Left cardiac atrium (tissue), 4 donors: ENCODE measurements at regions not wholly inside any gene's neighbourhood (a gene's known extent, or its start where the extent isn't known, plus 50 kb on each side); places are given as distances from the start of the nearest gene placed in this dataset.
"Not testable (repeated sequence)": the region's sequence is repeated elsewhere in the genome, so short reads cannot be mapped to it uniquely, and the experiment has no call there.

Experiments
- ATAC-seq, 2 donors: fragments of 200-7000 bp; cut with Tn5 transposase; one replicate each; pipeline ENCODE4 v1.9.1; 2020; ENCODE audit warnings: mild to moderate bottlenecking in 2 of 2, moderate library complexity in 2 of 2
- DNase-seq: peaks from one replicate; pipeline ENCODE4 v3.0.0-alpha.2; 2020
- intact Hi-C, 2 donors: fragments of 100-400 bp; cut with DNase I; formaldehyde crosslinking; loops; one replicate each; pipeline versions ENCODE4 v1.14.1 to v1.15.1; 2022 to 2023
- donor health status: DM: no; HTN: yes; CAD: no.
- donor health status: DM: no; HTN: yes; CAD: no; lungs with severe emphysema.
- donor health status: DM: yes; HTN: yes; CAD: no.
- donor health status: Dilated cardiomyopathy.

DNA sequence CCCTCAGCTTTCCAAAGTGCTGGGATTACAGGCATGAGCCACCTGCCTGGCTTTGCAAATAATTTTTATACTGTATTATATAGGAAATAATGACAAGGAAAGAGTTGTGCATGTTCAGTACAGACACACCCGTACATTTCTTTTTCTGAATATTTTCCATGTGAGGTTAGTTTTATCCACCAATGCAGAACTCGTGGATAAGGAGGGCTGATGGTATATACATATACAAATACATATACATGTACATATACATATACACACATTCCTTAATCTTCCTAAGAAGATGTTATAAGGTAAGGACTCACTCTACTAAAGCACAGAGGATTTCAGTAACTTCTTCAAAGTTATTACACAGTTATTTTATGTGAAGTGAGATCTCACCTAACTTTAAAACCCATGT lies 925.8 kb downstream of the C4orf33 start:
- DNase-seq: no peak
- ATAC-seq: no peak
- intact Hi-C loops: no loop called here

DNA sequence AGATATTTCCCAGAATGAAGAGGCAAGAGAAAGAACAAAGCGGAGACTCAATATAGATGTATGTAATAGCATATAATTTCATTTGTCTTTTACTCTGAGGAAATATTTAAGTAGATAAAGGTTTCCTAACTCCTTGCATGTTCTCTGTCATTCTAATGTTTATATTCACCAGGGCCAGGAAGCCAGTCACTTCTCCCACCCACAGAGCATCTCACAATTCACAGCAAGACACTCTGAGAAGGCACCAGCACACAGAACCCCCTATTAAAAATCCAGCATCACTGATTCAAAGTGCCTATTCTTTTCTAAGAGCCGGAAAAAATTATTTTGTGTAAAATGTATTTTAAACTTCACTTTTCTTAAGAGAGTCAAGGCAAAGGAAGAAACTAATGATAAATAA lies 927.1 kb downstream of the C4orf33 start:
- ATAC-seq (no peak), DNase-seq (no peak)
- intact Hi-C loops: no loop called here

DNA sequence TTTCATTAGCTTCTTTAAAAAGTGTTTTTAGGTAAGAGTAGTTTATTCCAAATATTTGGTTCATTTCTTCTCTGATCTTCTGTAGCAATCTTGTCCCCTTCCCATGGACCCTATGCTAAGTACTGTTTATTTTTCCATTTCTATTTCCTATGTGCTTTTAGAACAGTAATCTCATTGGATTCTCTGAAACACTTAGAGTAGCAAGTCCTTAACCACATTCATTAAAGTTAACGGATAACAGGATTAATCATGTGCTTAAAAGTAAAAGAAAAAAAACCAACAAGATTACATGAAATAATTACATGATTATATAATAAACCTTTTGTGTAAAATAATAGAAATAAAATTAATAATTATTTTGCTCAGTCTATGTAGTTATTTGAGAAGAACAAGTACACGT lies 929.7 kb downstream of the C4orf33 start:
- ATAC-seq (no peak), DNase-seq (no peak)
- intact Hi-C loops: no loop called here

DNA sequence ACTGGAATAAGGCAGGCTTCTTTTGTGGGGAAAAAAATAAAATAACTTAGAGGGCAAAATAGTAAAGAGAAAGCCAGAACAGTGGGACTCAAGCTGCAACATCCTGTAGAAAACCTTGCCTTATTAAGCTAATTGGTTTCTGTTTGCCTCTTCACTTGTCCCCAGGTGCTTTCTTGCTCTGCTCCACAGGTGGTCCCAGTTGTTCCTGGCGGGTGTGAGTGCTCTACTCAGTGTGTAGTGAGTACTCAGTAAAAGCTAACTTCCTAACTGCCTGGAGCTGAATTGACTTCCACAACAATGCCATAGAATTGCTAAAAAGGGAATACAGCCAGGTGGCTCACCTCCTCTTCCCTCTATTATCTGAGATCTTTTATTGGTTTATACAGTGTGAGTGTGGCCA lies 930.2 kb downstream of the C4orf33 start:
- no peak for DNase-seq
- intact Hi-C loops: no loop called here
- ATAC-seq: no peak

DNA sequence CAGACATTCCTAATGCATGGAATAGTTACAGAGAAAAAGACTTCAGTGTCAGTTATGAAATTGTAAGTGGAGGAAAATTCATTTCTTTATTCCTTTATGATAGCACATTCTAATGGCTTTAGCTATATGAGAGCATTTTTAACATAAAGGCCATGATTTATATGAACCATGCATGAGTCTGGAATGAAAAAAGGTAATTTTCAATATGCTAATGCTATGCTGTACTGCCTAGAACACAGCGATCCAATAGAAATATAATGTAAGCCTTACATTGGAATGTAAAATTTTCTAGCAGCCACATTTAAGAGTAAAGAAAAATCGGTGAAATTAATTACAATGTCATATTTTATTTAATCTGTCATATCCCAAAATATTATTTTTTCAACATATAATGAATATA lies 932.0 kb downstream of the C4orf33 start:
- intact Hi-C loops: no loop called here
- ATAC-seq: no peak
- DNase-seq: no peak

DNA sequence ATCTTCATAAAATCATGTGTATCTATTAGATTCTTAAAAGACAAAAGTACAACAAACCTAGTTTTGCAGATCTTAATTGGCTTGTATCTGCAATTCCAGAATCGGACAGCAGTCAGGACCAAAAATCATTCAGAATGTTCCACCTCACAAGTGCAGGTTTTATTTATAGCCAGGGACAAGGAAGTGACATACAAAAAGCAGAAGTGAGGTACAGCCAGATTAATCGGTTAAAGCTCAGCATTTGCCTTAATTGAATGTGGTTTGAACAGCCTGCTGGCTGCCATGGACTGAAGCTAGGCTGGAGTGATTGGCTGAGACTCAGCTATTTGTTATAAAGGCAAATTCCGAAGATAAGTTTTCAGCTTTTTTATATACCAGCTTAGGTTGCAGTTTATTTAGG lies 932.6 kb downstream of the C4orf33 start:
- ATAC-seq (peak in 1 of 2 donors; percentile 59), DNase-seq (no peak)
- intact Hi-C loops: no loop called here

DNA sequence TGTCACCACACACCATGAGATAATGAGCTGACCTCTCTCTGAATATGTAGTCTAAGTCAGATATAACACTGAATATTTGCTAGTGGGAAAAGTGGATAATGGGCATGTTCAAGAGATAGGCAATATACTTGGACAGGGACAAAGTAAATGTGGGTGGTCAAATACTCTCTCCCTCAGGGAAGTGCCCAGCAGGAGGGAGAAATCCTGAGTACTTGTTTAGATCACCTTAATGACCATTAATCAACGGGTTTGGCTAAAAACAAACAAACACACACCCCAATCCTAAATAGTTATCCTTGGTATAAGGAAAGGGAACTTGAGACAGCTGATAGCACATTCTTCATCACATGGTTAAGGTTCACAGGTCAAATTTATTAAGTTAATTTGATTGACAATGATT lies 933.5 kb downstream of the C4orf33 start:
- intact Hi-C loops: no loop called here
- ATAC-seq: no peak
- DNase-seq: no peak

DNA sequence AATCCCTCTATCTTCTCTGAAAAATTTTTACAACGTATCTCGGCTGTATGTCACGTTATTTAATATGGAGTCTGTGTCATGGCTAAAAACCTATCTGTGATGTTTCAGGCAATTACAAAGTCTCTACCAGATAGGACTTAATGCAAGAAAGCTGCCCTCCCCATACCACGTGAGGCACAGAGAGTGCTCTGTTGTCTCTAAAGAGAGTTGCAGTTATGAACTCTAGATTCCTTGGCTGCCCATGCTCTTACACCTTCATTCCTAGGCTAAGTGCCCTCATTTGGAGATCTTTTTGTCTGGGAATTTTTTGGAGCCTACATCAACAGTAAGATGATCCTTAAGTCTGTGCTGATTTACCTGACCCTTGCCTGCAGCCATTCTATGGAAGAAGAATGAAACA lies 935.9 kb downstream of the C4orf33 start:
- DNase-seq (no peak), ATAC-seq (no peak)
- intact Hi-C loops: no loop called here

DNA sequence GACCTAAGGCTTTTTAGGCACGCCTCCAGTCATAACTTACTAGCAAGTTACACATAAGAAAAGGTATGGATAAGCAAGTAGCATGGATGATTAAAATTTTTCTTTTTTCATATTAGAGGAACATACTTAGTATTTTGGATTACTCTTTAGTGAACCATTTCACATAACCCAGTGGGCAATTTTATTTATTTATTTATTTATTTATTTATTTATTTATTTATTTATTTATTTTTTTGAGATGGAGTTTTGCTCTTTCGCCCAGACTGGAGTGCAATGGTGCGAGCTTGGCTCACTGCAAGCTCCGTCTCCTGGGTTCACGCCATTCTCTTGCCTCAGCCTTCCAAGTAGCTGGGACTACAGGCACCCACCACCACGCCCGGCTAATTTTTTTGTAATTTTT lies 937.7 kb downstream of the C4orf33 start:
- DNase-seq, ATAC-seq, intact Hi-C loops: not testable (repeated sequence)

DNA sequence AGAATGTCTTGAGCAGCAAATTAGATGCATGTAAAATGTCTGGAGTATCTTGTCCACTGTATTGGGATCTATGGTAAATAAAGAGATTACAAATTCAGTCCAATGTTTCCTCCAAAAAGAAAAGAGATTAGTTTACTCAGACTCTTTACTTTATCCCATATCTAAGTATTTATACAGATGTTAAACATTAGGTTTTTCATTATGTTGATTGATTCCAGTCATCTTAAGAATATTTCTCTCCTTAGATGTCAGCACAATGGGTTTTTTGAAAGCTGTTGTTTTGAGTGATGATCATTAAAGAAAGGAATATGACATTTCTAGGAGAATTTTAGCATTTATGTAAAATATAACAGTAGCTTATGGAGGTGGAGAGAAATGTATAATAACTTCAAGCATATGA lies 938.9 kb downstream of the C4orf33 start:
- intact Hi-C loops: no loop called here
- ATAC-seq (no peak), DNase-seq (no peak)

DNA sequence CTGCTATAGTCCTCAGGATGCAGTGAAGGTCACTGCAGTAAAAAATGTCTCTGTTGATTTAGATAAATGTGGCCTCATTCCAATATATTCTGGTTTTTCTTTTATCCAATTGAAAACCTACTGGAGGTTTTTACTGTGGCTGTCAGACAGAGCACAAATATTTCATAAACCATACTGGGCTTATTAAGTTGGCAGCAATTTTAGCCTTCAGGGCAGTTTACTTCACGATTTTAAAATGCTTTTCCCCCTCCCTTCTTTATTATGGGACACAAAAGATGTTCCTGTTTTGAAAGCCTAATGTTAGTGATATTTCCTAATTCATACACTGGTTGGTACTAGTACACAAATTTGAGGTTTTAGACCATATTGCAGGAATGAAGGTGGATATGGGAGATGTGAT lies 939.4 kb downstream of the C4orf33 start:
- DNase-seq (no peak), ATAC-seq (no peak)
- intact Hi-C loops: no loop called here

DNA sequence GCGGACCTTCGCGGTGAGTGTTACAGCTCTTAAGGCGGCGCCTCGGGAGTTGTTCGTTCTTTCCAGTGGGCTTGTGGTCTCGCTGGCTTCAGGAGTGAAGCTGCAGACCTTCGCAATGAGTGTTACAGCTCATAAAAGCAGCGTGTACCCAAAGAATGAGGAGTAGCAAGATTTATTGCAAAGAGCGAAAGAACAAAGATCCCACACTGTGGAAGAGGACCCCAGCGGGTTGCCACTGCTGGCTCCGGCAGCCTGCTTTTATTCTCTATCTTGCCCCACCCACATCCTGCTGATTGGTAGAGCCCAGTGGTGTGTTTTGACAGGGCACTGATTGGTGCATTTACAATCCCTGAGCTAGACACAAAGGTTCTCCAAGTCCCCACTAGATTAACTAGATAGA lies 941.9 kb downstream of the C4orf33 start:
- ATAC-seq, intact Hi-C loops, DNase-seq: not testable (repeated sequence)

DNA sequence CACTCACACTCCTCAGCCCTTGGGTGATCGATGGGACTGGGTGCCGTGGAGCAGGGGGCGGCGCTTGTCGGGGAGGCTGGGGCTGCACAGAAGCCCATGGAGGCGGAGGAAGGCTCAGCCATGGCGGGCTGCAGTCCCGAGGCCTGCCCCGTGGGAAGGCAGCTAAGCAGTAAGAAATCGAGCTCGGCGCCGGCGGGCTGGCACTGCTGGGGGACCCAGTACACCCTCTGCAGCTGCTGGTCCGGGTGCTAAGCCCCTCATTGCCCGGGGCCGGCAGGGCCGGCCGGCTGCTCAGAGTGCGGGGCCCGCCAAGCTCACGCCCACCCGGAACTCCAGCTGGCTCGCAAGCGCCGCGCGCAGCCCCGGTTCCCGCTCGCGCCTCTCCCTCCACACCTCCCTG lies 942.6 kb downstream of the C4orf33 start:
- ATAC-seq, DNase-seq: not testable (repeated sequence)

DNA sequence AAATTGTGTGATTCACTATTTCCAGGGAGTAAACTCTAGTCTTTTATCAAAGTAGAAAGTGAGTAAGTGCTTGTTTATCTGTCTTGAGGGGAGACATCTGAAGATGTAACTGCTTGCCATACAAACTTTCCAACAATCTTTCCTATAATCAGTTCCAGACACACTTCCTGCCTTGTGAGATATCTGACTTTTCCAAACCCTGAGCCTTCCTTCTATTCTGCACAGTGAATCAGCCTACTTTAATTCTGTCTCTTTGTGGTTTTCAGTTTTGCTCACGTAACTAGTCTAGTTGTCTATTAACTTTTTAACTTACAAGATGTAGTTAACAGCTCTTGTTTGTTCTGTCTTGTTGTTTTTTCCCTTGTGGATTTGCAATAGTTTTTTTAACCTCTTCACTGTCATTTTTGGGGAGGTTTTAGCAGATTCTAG lies 947.8 kb downstream of the C4orf33 start:
- ATAC-seq (no peak), DNase-seq (no peak)
- intact Hi-C loops: no loop called here

More for the DNA sequence above, 942.6 kb downstream of the C4orf33 start:
- intact Hi-C loops: not testable (repeated sequence)

DNA sequence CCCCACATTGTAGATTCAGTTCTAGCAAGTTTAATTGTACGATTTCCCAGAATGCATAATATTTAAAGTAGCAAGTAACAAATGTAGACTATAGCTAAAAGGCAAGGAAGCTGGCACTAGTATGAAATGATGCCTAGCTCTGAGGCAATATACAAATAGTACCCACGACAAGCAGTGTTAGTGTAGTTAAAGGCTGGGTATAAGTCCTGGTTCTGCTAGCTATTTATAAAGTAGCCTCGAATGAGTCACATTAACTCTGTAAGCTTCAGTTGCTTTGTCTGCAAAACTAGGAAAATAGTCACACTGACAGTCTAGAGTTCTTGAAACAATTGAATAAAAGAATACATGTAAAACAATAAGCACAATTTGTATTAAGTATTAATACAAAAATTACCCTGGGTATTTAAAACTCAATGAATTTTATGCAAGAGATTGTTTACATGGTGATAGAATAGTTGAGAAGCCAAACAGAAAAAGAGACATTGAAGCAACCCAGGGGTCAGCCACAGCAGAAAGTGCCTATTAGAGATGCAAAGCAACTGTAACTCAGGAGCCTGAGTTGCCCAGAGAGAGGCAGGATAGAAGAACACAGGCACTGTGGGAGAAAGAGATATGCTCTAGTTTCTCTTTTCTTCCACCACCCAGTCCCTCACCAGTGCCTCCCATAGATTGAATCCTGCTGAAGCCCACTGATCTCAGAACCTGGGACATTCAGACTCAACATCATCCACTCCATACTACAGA lies 949.0 kb downstream of the C4orf33 start:
- ATAC-seq (no peak), DNase-seq (no peak)
- intact Hi-C loops: no loop called here

DNA sequence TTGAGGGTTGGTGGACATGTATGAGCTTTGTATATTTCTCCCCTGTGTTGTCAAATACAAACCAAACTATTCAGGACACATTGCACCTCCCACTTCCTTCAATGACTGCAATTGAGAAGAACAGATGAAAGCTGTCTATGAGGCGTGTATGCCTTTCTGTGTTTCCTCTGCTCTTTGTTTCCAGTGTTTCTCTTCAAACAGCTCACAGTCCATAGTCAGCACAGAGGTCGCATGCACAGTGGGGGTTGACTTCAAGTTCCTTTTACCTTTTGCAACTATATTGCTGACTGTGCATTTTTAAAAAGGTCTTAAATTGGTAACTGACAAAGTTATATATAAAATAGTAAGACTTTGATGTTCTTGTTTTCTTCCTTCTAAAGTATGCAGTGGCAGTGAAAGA lies 957.8 kb downstream of the C4orf33 start:
- DNase-seq (no peak), ATAC-seq (no peak)
- intact Hi-C loops: no loop called here

DNA sequence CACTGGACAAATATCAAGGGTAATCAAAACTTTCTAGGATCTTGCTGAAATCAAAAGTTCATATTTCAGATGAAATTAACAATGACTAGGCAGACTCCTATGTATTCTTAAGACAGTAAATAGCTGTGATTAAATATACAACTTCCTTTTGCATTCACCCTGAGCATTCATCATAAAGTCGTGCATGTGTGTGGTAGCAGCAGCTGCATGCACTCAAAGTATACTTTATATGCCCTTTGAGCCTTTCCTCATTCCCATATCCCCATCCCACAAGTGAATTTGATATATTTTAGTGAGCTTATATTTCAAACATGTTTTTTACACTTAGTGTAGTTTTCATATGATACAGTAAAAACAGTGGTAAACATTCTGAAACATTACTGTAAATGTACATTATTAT lies 959.0 kb downstream of the C4orf33 start:
- intact Hi-C loops: no loop called here
- DNase-seq (no peak), ATAC-seq (no peak)

DNA sequence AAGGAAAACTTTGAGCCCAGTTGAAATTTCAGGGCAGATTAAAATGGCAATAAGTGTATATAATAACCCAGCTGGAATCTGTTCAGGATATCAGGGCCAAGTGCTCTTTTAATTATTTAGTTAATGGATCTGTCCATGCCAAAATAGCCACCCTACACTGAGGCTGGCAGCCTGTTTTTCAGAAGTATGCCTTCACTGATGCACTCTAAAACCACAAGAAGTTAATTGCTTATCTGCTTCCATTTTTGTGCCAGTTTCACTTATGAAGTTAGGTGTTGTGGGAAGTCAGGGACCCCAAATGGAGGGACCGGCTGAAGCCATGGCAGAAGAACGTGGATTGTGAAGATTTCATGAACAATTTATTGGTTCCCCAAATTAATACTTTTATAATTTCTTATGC lies 960.3 kb downstream of the C4orf33 start:
- intact Hi-C loops: no loop called here
- DNase-seq (no peak), ATAC-seq (no peak)

DNA sequence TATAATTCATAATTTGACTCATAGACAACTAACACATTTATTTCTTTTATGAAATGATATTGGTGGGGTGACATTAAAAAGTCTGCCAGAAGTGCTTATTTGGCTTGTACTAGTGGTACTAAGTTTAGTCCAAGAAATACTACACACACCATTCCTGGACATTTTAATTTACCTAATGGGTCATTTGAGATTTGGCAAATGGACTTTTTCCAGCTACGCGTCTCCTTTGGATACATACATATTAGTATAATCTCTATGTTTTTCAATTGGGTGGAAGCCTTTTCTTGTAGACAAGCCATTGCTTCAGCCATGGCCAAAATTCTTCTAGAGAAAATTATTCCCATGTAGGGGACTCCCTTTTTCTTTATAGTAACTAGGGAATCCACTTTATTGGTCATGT lies 968.5 kb downstream of the C4orf33 start:
- no peak for ATAC-seq
- intact Hi-C loops: no loop called here
- no peak for DNase-seq

DNA sequence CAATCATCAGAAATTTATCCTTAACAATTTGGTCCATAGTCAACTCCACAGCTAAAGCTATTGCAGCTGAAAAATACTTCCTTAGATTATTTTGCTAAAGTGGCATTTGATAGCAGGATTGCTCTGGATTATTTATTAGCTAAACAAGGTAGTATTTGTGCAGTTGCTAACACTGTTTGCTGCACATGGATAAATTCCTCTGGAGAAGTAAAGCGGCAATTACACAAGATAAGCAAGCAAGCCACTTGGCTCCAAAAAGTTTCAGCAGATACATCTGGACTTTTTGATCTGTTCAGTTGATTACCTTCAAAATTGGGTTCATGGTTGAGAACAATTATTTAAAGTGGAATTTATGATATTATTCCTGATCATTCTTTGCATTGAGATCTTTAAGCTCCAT lies 971.5 kb downstream of the C4orf33 start:
- no peak for ATAC-seq
- no peak for DNase-seq
- intact Hi-C loops: no loop called here

DNA sequence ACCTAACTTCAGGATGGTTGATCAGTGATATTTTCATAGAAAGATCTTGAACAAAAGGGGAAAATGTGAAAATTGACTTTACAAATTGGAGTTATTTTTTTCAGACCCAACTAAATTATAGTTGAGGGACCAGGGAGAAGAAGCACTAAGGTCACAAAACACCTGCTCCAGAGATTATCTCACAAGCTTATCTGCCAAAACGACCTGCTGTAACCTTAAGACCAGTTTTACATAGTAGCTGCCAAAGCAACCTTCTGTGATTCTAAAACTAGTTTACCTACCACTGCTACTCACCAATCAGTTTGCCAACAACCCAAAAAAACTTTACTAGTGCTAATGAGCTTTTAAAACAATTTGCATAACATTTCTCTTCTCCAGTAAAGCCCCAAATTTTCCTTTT lies 972.1 kb downstream of the C4orf33 start:
- intact Hi-C loops: no loop called here
- DNase-seq (no peak), ATAC-seq (no peak)

DNA sequence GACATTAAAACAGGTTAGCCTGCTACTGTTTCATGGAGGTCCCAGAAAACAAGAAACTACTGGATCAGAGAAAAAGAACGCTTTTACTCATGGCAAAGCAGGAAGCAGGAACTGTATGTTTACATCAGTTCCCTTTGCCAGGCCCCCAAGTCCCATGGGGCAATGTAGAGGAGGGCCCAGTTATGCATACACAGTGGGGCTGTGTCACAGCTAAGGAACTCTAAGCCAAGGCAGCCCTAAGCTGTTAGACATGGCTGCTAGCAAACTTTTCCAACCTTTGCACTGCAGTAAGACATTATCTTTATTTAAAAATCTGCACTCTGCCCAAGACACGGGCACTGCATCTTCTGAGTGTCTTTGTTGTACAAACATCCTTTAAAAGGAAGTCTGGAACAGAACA lies 975.8 kb downstream of the C4orf33 start:
- ATAC-seq (no peak), DNase-seq (no peak)
- intact Hi-C loops: no loop called here
